Panc1 (cell line): ENCODE measurements at regions not wholly inside any gene's neighbourhood (a gene's known extent, or its start where the extent isn't known, plus 50 kb on each side); places are given as distances from the start of the nearest gene placed in this dataset.

Source experiments
- POLR2AphosphoS5 ChIP-seq: IDR thresholded peaks from 2 replicates; pipeline ENCODE4 v1.6.1; 2012; ENCODE audit warnings: mild to moderate bottlenecking, low read depth, low read length, moderate library complexity
- SIN3A ChIP-seq: IDR thresholded peaks from 2 replicates; pipeline ENCODE4 v1.6.1; 2012; ENCODE audit warnings: low read depth, mild to moderate bottlenecking, low read length, moderate library complexity, borderline replicate concordance; ENCODE audit not compliant: insufficient read depth
- TF ChIP-seq, protein P1 (sequence below): fragments of 450-650 bp; IDR thresholded peaks from 2 replicates; pipeline ENCODE4 v1.5.1; 2017; ENCODE audit warnings: mild to moderate bottlenecking

DNA sequence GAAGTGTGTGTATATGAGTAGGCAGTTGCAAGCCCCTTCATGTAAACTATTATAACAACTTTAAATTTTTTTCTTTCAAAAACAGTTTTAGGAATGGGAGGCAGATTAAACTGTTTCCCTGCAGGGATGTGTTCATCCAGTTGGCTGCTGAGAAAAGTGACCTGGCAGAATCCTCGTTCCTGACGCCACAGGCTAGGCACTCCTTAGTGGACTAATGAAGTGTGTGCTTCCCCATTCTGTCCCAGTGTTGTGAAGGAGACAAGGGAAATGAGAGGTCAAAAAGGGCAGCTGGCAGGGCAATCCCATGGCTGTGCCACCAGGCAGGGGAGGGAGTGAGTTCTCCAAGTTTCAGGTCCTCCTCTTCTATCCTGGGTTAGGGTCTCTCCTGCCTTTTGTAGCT is 59.8 kb downstream of the FOXD1 start:
- TF ChIP-seq, protein P1, sequence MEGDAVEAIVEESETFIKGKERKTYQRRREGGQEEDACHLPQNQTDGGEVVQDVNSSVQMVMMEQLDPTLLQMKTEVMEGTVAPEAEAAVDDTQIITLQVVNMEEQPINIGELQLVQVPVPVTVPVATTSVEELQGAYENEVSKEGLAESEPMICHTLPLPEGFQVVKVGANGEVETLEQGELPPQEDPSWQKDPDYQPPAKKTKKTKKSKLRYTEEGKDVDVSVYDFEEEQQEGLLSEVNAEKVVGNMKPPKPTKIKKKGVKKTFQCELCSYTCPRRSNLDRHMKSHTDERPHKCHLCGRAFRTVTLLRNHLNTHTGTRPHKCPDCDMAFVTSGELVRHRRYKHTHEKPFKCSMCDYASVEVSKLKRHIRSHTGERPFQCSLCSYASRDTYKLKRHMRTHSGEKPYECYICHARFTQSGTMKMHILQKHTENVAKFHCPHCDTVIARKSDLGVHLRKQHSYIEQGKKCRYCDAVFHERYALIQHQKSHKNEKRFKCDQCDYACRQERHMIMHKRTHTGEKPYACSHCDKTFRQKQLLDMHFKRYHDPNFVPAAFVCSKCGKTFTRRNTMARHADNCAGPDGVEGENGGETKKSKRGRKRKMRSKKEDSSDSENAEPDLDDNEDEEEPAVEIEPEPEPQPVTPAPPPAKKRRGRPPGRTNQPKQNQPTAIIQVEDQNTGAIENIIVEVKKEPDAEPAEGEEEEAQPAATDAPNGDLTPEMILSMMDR, result no peak
- TF ChIP-seq POLR2AphosphoS5, result no peak
- TF ChIP-seq SIN3A, result no peak
